H1 (cell line): ENCODE measurements at regions not wholly inside any gene's neighbourhood (a gene's known extent, or its start where the extent isn't known, plus 50 kb on each side); places are given as distances from the start of the nearest gene placed in this dataset.

Experiments used
- CTCF ChIA-PET: fragments of 300-600 bp; sonication (Branson Sonifier 250); formaldehyde crosslinking; loops from one replicate; lab custom pipeline; 2021; ENCODE audit not compliant: partially characterized antibody; lab: Charles Lee
- POLR2A ChIA-PET: fragments of 300-600 bp; sonication (Branson Sonifier 250); formaldehyde crosslinking; loops from one replicate; lab custom pipeline; 2021; ENCODE audit warnings: inconsistent platforms; ENCODE audit not compliant: partially characterized antibody; lab: Charles Lee
- DNase-seq, 2 experiments: peaks; one replicate each; pipeline versions ENCODE4 v3.0.0 to v3.0.0-alpha.2; 2010 to 2022; ENCODE audit warnings: low spot score in 2 of 2, low read depth in 1 of 2, mixed read lengths in 1 of 2
- FAIRE-seq: peaks from 2 replicates; lab custom pipeline; 2011; peaks lifted over from hg19 to GRCh38; lab: Jason Lieb, UNC
- H2AFZ ChIP-seq: 2 replicates; pipeline ENCODE4 v1.8.1; 2012; ENCODE audit warnings: low read length, inconsistent platforms
- H2AK5ac ChIP-seq: 2 replicates; pipeline ENCODE4 v1.6.1; 2013; ENCODE audit warnings: low read depth, low read length
- H2BK120ac ChIP-seq: replicated peaks from 2 replicates; pipeline ENCODE3; 2013; ENCODE audit warnings: low read depth, low read length, inconsistent platforms
- H2BK12ac ChIP-seq: 2 replicates; pipeline ENCODE4 v1.6.1; 2013; ENCODE audit warnings: low read depth, low read length
- H2BK15ac ChIP-seq: 2 replicates; pipeline ENCODE4 v1.6.1; 2013; ENCODE audit warnings: low read length
- H2BK20ac ChIP-seq: 2 replicates; pipeline ENCODE4 v1.6.1; 2013; ENCODE audit warnings: low read length
- H2BK5ac ChIP-seq: 2 replicates; pipeline ENCODE4 v1.6.1; 2013; ENCODE audit warnings: low read depth, low read length
- H3K14ac ChIP-seq: 2 replicates; pipeline ENCODE4 v1.6.1; 2013; ENCODE audit warnings: inconsistent platforms; ENCODE audit not compliant: insufficient read length
- H3K18ac ChIP-seq: 2 replicates; pipeline ENCODE4 v1.6.1; 2013; ENCODE audit warnings: low read length; ENCODE audit errors: extremely low read depth
- H3K23ac ChIP-seq: 2 replicates; pipeline ENCODE4 v1.6.1; 2013; ENCODE audit warnings: inconsistent platforms; ENCODE audit not compliant: insufficient read length
- H3K23me2 ChIP-seq: 2 replicates; pipeline ENCODE4 v1.6.1; 2013; ENCODE audit warnings: low read depth, low read length
- H3K27ac ChIP-seq: 2 replicates; pipeline ENCODE4 v1.6.1; 2011; ENCODE audit warnings: low read depth, low read length, inconsistent platforms
- H3K27me3 ChIP-seq, 4 experiments: replicated peaks in 1 of 4; 1 replicate in 1 of 4; 2 replicates in 3 of 4; pipeline versions ENCODE4 v1.6.1 to v1.8.1; 2011 to 2013; ENCODE audit warnings: low read length in 3 of 4, mild to moderate bottlenecking in 3 of 4, inconsistent platforms in 2 of 4, mixed read lengths in 2 of 4, moderate library complexity in 1 of 4; ENCODE audit not compliant: control insufficient read depth in 3 of 4, insufficient read depth in 3 of 4; ENCODE audit errors: extremely low read depth in 1 of 4
- H3K36me3 ChIP-seq, 4 experiments: 2 replicates each; pipeline versions ENCODE4 v1.6.1 to v1.8.1; 2011 to 2013; ENCODE audit warnings: mild to moderate bottlenecking in 4 of 4, low read length in 3 of 4, moderate library complexity in 2 of 4, control low read depth in 1 of 4, inconsistent platforms in 1 of 4; ENCODE audit not compliant: insufficient read depth in 4 of 4, control insufficient read depth in 2 of 4
- H3K4ac ChIP-seq: replicated peaks from 2 replicates; pipeline ENCODE3; 2013; ENCODE audit warnings: low read length, low read depth, mixed read lengths, inconsistent platforms; ENCODE audit not compliant: insufficient read length
- H3K4me1 ChIP-seq, 4 experiments: replicated peaks in 1 of 4; 1 replicate in 1 of 4; 2 replicates in 3 of 4; pipeline versions ENCODE4 v1.6.1 to v1.8.1; 2011 to 2013; ENCODE audit warnings: low read length in 3 of 4, inconsistent platforms in 2 of 4, mixed read lengths in 1 of 4; ENCODE audit not compliant: insufficient read depth in 4 of 4, control insufficient read depth in 3 of 4
- H3K4me2 ChIP-seq, 2 experiments: 2 replicates each; pipeline versions ENCODE4 v1.6.1 to v1.8.1; 2011 to 2013; ENCODE audit warnings: low read depth in 2 of 2, low read length in 2 of 2, control low read depth in 1 of 2, inconsistent platforms in 1 of 2, mild to moderate bottlenecking in 1 of 2; ENCODE audit not compliant: insufficient read depth in 1 of 2
- H3K4me3 ChIP-seq, 4 experiments: fragments of 200-600, 300-600 bp in 1 of 4; sonication (generic), shearing (Covaris generic), sonication (Bioruptor Twin) in 1 of 4; 2 replicates each; pipeline versions ENCODE4 v1.5.1 to v1.8.1; 2011 to 2016; ENCODE audit warnings: low read length in 4 of 4, low read depth in 3 of 4, control low read depth in 2 of 4, inconsistent platforms in 2 of 4, mild to moderate bottlenecking in 2 of 4, mixed read lengths in 1 of 4, moderate library complexity in 1 of 4; ENCODE audit not compliant: insufficient read depth in 2 of 4; ENCODE audit errors: extremely low read depth in 1 of 4
- H3K56ac ChIP-seq: replicated peaks from 2 replicates; pipeline ENCODE3; 2013; ENCODE audit warnings: low read depth, mild to moderate bottlenecking, mixed read lengths, low read length, inconsistent platforms; ENCODE audit not compliant: insufficient read length
- H3K79me1 ChIP-seq: 2 replicates; pipeline ENCODE4 v1.6.1; 2013; ENCODE audit warnings: low read depth, low read length, control low read depth
- H3K79me2 ChIP-seq, 2 experiments: 2 replicates each; pipeline versions ENCODE4 v1.6.1 to v1.8.1; 2012 to 2013; ENCODE audit warnings: low read length in 2 of 2, mild to moderate bottlenecking in 2 of 2, inconsistent platforms in 1 of 2; ENCODE audit not compliant: insufficient read depth in 2 of 2, control insufficient read depth in 1 of 2
- H3K9ac ChIP-seq, 4 experiments: replicated peaks in 1 of 4; 1 replicate in 1 of 4; 2 replicates in 3 of 4; pipeline versions ENCODE4 v1.6.1 to v1.8.1; 2011 to 2013; ENCODE audit warnings: low read depth in 3 of 4, low read length in 3 of 4, control low read depth in 2 of 4, mild to moderate bottlenecking in 2 of 4, moderate library complexity in 2 of 4, inconsistent platforms in 1 of 4; ENCODE audit errors: extremely low read depth in 1 of 4
- H3K9me3 ChIP-seq, 2 experiments: 2 replicates each; pipeline versions ENCODE4 v1.6.1 to v1.8.1; 2012 to 2013; ENCODE audit warnings: mild to moderate bottlenecking in 2 of 2, moderate library complexity in 2 of 2, control low read depth in 1 of 2, inconsistent platforms in 1 of 2, low read depth in 1 of 2, low read length in 1 of 2, mixed read lengths in 1 of 2; ENCODE audit not compliant: insufficient read depth in 2 of 2
- H4K20me1 ChIP-seq, 2 experiments: replicated peaks in 1 of 2; 2 replicates each; pipeline versions ENCODE3 to v1.8.1; 2011 to 2013; ENCODE audit warnings: inconsistent platforms in 2 of 2, low read length in 2 of 2, mild to moderate bottlenecking in 1 of 2; ENCODE audit not compliant: insufficient read depth in 2 of 2, control insufficient read depth in 1 of 2
- H4K5ac ChIP-seq: 2 replicates; pipeline ENCODE4 v1.6.1; 2013; ENCODE audit warnings: low read length, low read depth, mixed read lengths, inconsistent platforms; ENCODE audit not compliant: insufficient read length
- H4K8ac ChIP-seq: 2 replicates; pipeline ENCODE4 v1.8.0; 2013; ENCODE audit warnings: mild to moderate bottlenecking, moderate library complexity, low read length, inconsistent platforms; ENCODE audit not compliant: insufficient read depth; ENCODE audit errors: extremely low read depth
- H4K91ac ChIP-seq: replicated peaks from 2 replicates; pipeline ENCODE3; 2013; ENCODE audit warnings: low read length, mixed read lengths, inconsistent platforms; ENCODE audit not compliant: insufficient read length
- POLR2AphosphoS5 ChIP-seq: IDR thresholded peaks from 2 replicates; pipeline ENCODE4 v1.6.1; 2011; ENCODE audit warnings: low read depth, low read length
- WGBS, 2 experiments: shearing (Covaris generic) in 1 of 2; methylation state at CpG; one replicate each; pipeline versions ENCODE4 v1.1.6 to v1.1.7; 2013 to 2015; ENCODE audit warnings: low lambda C conversion rate in 2 of 2, mixed read lengths in 2 of 2, inconsistent platforms in 1 of 2, low coverage in 1 of 2, missing lambda C conversion rate in 1 of 2; ENCODE audit not compliant: insufficient replicate concordance in 2 of 2, insufficient coverage in 1 of 2, insufficient read length in 1 of 2; ENCODE audit errors: extremely low coverage in 1 of 2, missing lambda C conversion rate in 1 of 2; 5-methylcytosine and 5-hydroxymethylcytosine counted together

- Histone ChIP-seq H3K23ac (no peak overlapping the region), H3K4me1 (no peaks in the 10 kb centered on the region), H3K9me3 (no peaks in the 10 kb centered on the region), H3K4me3 (no peak overlapping the region), H2AK5ac (no peak overlapping the region), H4K91ac (no peak overlapping the region), H3K4me2 (no peak overlapping the region), H3K18ac (no peak overlapping the region), H3K23me2 (no peaks in the 10 kb centered on the region), H2BK20ac (no peak overlapping the region), H2BK120ac (no peak overlapping the region), H2BK12ac (no peak overlapping the region), H3K36me3 (no peaks in the 10 kb centered on the region), H3K79me2 (no peaks in the 10 kb centered on the region), H3K14ac (no peak overlapping the region), H2BK15ac (no peak overlapping the region), H3K79me1 (no peaks in the 10 kb centered on the region), H4K8ac (no peak overlapping the region), H4K20me1 (no peaks in the 10 kb centered on the region), H3K27ac (no peak overlapping the region), H3K4ac (no peak overlapping the region), H2AFZ (no peak overlapping the region), H2BK5ac (no peak overlapping the region), H3K9ac (no peak overlapping the region), H4K5ac (no peak overlapping the region), H3K56ac (no peak overlapping the region), H3K27me3 (no peaks in the 10 kb centered on the region)
- ChIA-PET CTCF (interaction anchor here (0.6 to 1.6 kb wide), 6 partner anchors 9 to 194 kb away, joined by 3 to 4 read pairs (median 3); no protein-coding TSS in a partner anchor), POLR2A (no interaction called here)
- no peak for TF ChIP-seq POLR2AphosphoS5
- 85% methylated on average over 6 of the region's 6 CpGs; no CpG with 5 or more reads in 1 of the 2 experiments for WGBS, 2 experiments
- no peak for FAIRE-seq
- DNase-seq: no peak
Observed at GRCh38 chr9:3648266-3648665, 122.5 kb upstream of the RFX3 start.
